Ishikawa (cell line): ENCODE measurements at regions not wholly inside any gene's neighbourhood (a gene's known extent, or its start where the extent isn't known, plus 50 kb on each side); places are given as distances from the start of the nearest gene placed in this dataset.
A peak's percentile ranks its signal among the peaks of the same experiment; 100 is the strongest.

Source experiments
- CEBPB ChIP-seq: IDR thresholded peaks from 2 replicates; pipeline ENCODE4 v1.6.1; 2012
- EGR1 ChIP-seq: IDR thresholded peaks from 2 replicates; pipeline ENCODE4 v1.6.1; 2012
- MAX ChIP-seq: IDR thresholded peaks from 2 replicates; pipeline ENCODE4 v1.6.1; 2012
- NFIC ChIP-seq: IDR thresholded peaks from 2 replicates; pipeline ENCODE4 v1.6.1; 2012
- RAD21 ChIP-seq: IDR thresholded peaks from 2 replicates; pipeline ENCODE4 v1.6.1; 2012; ENCODE audit warnings: low read depth
- REST ChIP-seq: IDR thresholded peaks from 2 replicates; pipeline ENCODE4 v1.6.1; 2012; ENCODE audit warnings: low read depth, mild to moderate bottlenecking
- TCF12 ChIP-seq: IDR thresholded peaks from 2 replicates; pipeline ENCODE4 v1.6.1; 2012; ENCODE audit warnings: low read depth
- TEAD4 ChIP-seq: IDR thresholded peaks from 2 replicates; pipeline ENCODE4 v1.6.1; 2012
- USF1 ChIP-seq: IDR thresholded peaks from 2 replicates; pipeline ENCODE4 v1.6.1; 2012
- YY1 ChIP-seq: IDR thresholded peaks from 2 replicates; pipeline ENCODE4 v1.6.1; 2012; ENCODE audit warnings: low read depth

GRCh38 chr2:211033765-211034164 lies 477.4 kb downstream of the CPS1 start:
- peak; percentile 25; the same call in 1 of the 2 replicates for TF ChIP-seq RAD21
- no peak for TF ChIP-seq NFIC
- no peak for TF ChIP-seq USF1
- no peak for TF ChIP-seq REST
- TF ChIP-seq MAX = no peak
- TF ChIP-seq TEAD4 = no peak
- TF ChIP-seq TCF12 = no peak
- TF ChIP-seq YY1 = no peak
- TF ChIP-seq CEBPB = no peak
- TF ChIP-seq EGR1 = no peak
